GM19455 (cell line): ENCODE measurements at regions not wholly inside any gene's neighbourhood (a gene's known extent, or its start where the extent isn't known, plus 50 kb on each side); places are given as distances from the start of the nearest gene placed in this dataset.

Source experiments
- ATAC-seq: cut with Tn5 transposase; IDR thresholded peaks from one replicate; pipeline ENCODE4 v1.9.1; 2021; ENCODE audit not compliant: unreplicated experiment

GRCh38 chr4:124902001-124902515 lies 189.5 kb upstream of the ANKRD50 start:
- no peak for ATAC-seq

- no peak for ATAC-seq
Observed at GRCh38 chr4:124899997-124900396, 187.5 kb upstream of the ANKRD50 start.

GRCh38 chr4:124890522-124890921 lies 178.0 kb upstream of the ANKRD50 start:
- no peak for ATAC-seq

GRCh38 chr4:124887739-124888138 lies 175.2 kb upstream of the ANKRD50 start:
- no peak for ATAC-seq

- ATAC-seq, result no peak
Observed at GRCh38 chr4:124884316-124884715, 171.8 kb upstream of the ANKRD50 start.

- ATAC-seq, result no peak
Observed at GRCh38 chr4:124883632-124884031, 171.1 kb upstream of the ANKRD50 start.

GRCh38 chr4:124879195-124879594 lies 166.7 kb upstream of the ANKRD50 start:
- no peak for ATAC-seq

- no peak for ATAC-seq
Observed at GRCh38 chr4:124874172-124874450, 161.6 kb upstream of the ANKRD50 start.

- ATAC-seq, result no peak
Observed at GRCh38 chr4:124873361-124874171, 161.0 kb upstream of the ANKRD50 start.

GRCh38 chr4:124872659-124873058 lies 160.1 kb upstream of the ANKRD50 start:
- ATAC-seq, result no peak

GRCh38 chr4:124869961-124870495 lies 157.5 kb upstream of the ANKRD50 start:
- ATAC-seq, result no peak

- no peak for ATAC-seq
Observed at GRCh38 chr4:124868495-124868894, 156.0 kb upstream of the ANKRD50 start.

GRCh38 chr4:124867536-124867935 lies 155.0 kb upstream of the ANKRD50 start:
- ATAC-seq, result no peak

GRCh38 chr4:124866301-124866700 lies 153.8 kb upstream of the ANKRD50 start:
- ATAC-seq, result no peak

- no peak for ATAC-seq
Observed at GRCh38 chr4:124863040-124863545, 150.6 kb upstream of the ANKRD50 start.

- no peak for ATAC-seq
Observed at GRCh38 chr4:124862261-124862660, 149.7 kb upstream of the ANKRD50 start.

- ATAC-seq, result no peak
Observed at GRCh38 chr4:124861761-124862160, 149.2 kb upstream of the ANKRD50 start.

- ATAC-seq, result peak; percentile 69
Observed at GRCh38 chr4:124854968-124855367, 142.4 kb upstream of the ANKRD50 start.

GRCh38 chr4:124851741-124852140 lies 139.2 kb upstream of the ANKRD50 start:
- no peak for ATAC-seq

GRCh38 chr4:124846306-124846705 lies 133.8 kb upstream of the ANKRD50 start:
- ATAC-seq, result no peak

- no peak for ATAC-seq
Observed at GRCh38 chr4:124839786-124840390, 127.4 kb upstream of the ANKRD50 start.

- ATAC-seq, result no peak
Observed at GRCh38 chr4:124833831-124834505, 121.4 kb upstream of the ANKRD50 start.
